GM12892 (cell line): ENCODE measurements at regions not wholly inside any gene's neighbourhood (a gene's known extent, or its start where the extent isn't known, plus 50 kb on each side); places are given as distances from the start of the nearest gene placed in this dataset.

ENCODE experiments used
- POLR2A ChIP-seq: IDR thresholded peaks from 2 replicates; pipeline ENCODE4 v1.6.1; 2011; ENCODE audit warnings: low read depth, low read length, control low read depth
- TAF1 ChIP-seq: IDR thresholded peaks from 2 replicates; pipeline ENCODE4 v1.6.1; 2011; ENCODE audit warnings: low read depth, mild to moderate bottlenecking, control low read depth, low read length, borderline replicate concordance

DNA sequence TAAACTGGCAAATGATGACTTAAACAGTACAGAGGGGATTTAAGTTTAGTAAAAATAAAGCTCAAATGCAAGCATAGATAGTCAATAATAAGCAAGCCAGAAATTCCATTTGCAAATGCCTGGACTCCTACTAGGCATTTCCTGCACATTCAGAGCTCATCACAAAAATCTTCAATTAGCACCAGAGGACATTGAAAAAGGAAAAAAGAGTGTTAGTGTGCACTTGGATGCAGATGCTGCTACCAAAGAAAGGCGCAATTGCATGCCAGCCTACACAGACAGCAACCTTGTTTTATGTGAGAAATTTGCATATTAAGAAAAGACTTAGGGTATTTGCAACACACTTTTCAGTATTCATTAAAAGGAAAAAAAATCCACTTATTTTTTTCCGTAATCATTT is 282.1 kb downstream of the GRIA2 start:
- no peak for TF ChIP-seq TAF1
- TF ChIP-seq POLR2A = no peak
